ENCODE measurements at regions not wholly inside any gene's neighbourhood (a gene's known extent, or its start where the extent isn't known, plus 50 kb on each side); places are given as distances from the start of the nearest gene placed in this dataset.

GRCh38 chr3:148556664-148557063 lies 141.0 kb upstream of the AGTR1 start:
- no peak for TF ChIP-seq CTCF (IDR thresholded peaks at IDR 0.05)
- TF ChIP-seq POLR2A (IDR thresholded peaks at IDR 0.05): no peak

Measured in esophagus squamous epithelium (tissue), 4 donors.